22Rv1 (cell line): ENCODE measurements at regions not wholly inside any gene's neighbourhood (a gene's known extent, or its start where the extent isn't known, plus 50 kb on each side); places are given as distances from the start of the nearest gene placed in this dataset.

Source experiments
- ZFX ChIP-seq: fragments of 450-650 bp; IDR thresholded peaks from 2 replicates; pipeline ENCODE4 v1.6.1; 2017; ENCODE audit warnings: antibody characterized with exemption, borderline replicate concordance
- TF ChIP-seq, protein P1 (sequence below): fragments of 450-650 bp; IDR thresholded peaks from 2 replicates; pipeline ENCODE4 v1.5.1; 2017; ENCODE audit warnings: mild to moderate bottlenecking

DNA sequence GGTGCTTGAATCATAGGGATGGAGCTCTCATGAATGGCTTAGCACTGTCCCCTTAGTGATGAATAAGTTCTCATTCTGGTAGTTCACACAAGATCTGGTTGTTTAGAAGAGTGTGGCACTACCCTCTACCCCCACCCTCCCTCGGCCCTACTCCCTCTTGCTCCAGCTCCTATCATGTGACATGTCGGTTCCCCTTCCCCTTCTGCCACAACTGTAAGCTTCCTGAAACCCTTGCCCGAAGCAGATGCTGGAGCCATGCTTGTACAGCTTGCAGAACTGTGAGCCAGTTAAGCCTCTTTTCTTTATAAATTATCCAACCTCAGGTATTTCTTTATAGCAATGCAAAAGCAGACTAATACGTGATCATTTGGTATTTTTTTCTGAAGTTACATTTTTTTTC is 1012.6 kb downstream of the BCL11A start:
- TF ChIP-seq, protein P1, sequence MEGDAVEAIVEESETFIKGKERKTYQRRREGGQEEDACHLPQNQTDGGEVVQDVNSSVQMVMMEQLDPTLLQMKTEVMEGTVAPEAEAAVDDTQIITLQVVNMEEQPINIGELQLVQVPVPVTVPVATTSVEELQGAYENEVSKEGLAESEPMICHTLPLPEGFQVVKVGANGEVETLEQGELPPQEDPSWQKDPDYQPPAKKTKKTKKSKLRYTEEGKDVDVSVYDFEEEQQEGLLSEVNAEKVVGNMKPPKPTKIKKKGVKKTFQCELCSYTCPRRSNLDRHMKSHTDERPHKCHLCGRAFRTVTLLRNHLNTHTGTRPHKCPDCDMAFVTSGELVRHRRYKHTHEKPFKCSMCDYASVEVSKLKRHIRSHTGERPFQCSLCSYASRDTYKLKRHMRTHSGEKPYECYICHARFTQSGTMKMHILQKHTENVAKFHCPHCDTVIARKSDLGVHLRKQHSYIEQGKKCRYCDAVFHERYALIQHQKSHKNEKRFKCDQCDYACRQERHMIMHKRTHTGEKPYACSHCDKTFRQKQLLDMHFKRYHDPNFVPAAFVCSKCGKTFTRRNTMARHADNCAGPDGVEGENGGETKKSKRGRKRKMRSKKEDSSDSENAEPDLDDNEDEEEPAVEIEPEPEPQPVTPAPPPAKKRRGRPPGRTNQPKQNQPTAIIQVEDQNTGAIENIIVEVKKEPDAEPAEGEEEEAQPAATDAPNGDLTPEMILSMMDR, result no peak
- no peak for TF ChIP-seq ZFX
